Neutrophil (primary cell): ENCODE measurements at regions not wholly inside any gene's neighbourhood (a gene's known extent, or its start where the extent isn't known, plus 50 kb on each side); places are given as distances from the start of the nearest gene placed in this dataset.

Experiments used
- H3K27ac ChIP-seq: fragments of 200-600 bp; sonication (generic); 2 replicates; pipeline ENCODE4 v1.5.1; 2016; ENCODE audit warnings: mild to moderate bottlenecking, moderate library complexity
- H3K27me3 ChIP-seq: fragments of 200-600 bp; sonication (generic); 2 replicates; pipeline ENCODE4 v1.6.0; 2016; ENCODE audit warnings: mild to moderate bottlenecking
- H3K36me3 ChIP-seq: fragments of 200-600 bp; sonication (generic); 2 replicates; pipeline ENCODE4 v1.5.1; 2017
- H3K4me1 ChIP-seq, 2 experiments: fragments of 200-600 bp in 1 of 2; sonication (generic) in 1 of 2; 1 replicate in 1 of 2; 2 replicates in 1 of 2; pipeline versions ENCODE4 v1.5.1 to v1.6.1; 2013 to 2016; ENCODE audit warnings: low read depth in 1 of 2, low read length in 1 of 2, mild to moderate bottlenecking in 1 of 2, moderate library complexity in 1 of 2; ENCODE audit not compliant: control insufficient read depth in 1 of 2, insufficient read depth in 1 of 2
- H3K4me3 ChIP-seq, 2 experiments: fragments of 200-600 bp in 1 of 2; sonication (generic) in 1 of 2; 1 replicate in 1 of 2; 2 replicates in 1 of 2; pipeline ENCODE4 v1.5.1; 2013 to 2016; ENCODE audit warnings: low read depth in 1 of 2, low read length in 1 of 2, mild to moderate bottlenecking in 1 of 2, moderate library complexity in 1 of 2
- H3K9me3 ChIP-seq: fragments of 200-600 bp; sonication (generic); 2 replicates; pipeline ENCODE4 v1.5.1; 2016
- TF ChIP-seq, protein P1 (sequence below): fragments of 200-600 bp; sonication (generic); IDR thresholded peaks from 2 replicates; pipeline ENCODE4 v1.5.1; 2016; ENCODE audit warnings: antibody characterized with exemption

DNA sequence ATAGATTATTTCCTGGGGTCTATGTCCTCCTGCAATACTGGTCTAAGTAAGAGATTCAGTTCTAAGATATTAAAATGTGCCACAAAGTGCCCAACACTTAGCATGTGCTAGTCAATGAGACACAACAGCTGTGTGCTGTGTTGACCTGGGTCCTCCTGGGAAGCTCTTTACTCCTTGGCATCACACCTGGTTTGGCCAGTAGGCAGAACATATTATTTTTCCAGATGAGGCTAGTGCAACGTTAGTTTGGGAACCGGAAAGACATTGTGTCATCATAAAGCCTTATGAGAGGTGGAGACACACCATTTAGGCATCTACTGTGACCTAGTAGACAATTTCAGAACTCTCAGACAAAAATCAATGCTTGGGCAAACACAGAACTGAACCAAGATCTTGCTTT is 197.8 kb downstream of the MID1IP1 start:
- Histone ChIP-seq H3K4me1 (peaks cover 0 to 2% of the 10 kb centered on the region in 2 experiments), H3K36me3 (no peaks in the 10 kb centered on the region), H3K27ac (no peak overlapping the region), H3K27me3 (no peaks in the 10 kb centered on the region), H3K4me3 (no peak overlapping the region), H3K9me3 (no peaks in the 10 kb centered on the region)
- TF ChIP-seq, protein P1, sequence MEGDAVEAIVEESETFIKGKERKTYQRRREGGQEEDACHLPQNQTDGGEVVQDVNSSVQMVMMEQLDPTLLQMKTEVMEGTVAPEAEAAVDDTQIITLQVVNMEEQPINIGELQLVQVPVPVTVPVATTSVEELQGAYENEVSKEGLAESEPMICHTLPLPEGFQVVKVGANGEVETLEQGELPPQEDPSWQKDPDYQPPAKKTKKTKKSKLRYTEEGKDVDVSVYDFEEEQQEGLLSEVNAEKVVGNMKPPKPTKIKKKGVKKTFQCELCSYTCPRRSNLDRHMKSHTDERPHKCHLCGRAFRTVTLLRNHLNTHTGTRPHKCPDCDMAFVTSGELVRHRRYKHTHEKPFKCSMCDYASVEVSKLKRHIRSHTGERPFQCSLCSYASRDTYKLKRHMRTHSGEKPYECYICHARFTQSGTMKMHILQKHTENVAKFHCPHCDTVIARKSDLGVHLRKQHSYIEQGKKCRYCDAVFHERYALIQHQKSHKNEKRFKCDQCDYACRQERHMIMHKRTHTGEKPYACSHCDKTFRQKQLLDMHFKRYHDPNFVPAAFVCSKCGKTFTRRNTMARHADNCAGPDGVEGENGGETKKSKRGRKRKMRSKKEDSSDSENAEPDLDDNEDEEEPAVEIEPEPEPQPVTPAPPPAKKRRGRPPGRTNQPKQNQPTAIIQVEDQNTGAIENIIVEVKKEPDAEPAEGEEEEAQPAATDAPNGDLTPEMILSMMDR, result no peak

DNA sequence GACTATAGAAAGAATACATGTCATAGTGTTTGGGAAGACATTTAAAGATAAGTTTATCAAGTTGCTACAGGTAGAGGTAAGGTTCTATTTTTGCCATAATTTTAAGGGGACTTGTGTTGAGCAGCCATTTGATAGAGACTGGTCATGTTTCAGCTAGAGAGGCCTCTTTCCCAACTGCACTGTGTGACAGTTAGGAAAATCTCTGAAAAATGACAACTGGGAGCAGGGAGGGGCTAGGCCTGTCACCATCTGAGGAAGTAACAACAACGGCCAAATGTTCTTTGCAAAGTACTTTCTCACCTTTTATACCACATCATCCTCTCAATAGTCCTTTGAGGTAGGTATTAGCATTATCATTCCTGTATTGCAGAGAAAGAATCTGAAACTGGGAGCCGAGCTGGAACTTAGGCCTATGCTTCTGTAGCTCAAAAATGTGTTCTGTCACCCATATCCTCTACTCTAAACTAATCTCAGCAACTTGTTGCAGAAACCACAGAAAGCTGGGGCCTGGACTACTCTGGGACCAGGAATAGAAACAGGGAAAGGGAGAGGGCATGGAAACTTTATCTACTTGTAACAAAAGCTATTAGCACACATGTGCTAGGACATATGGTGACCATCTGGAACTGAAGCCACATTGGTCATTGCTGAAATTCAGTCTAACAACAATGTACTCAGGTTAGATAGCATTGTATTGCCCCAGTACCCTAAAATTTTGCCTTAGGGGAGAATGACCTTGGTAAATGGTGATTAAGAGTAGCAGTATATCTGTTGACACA is 198.9 kb downstream of the MID1IP1 start:
- TF ChIP-seq, protein P1, result no peak
- Histone ChIP-seq H3K27me3 (no peaks in the 10 kb centered on the region), H3K27ac (no peak overlapping the region), H3K36me3 (no peaks in the 10 kb centered on the region), H3K4me1 (peaks cover 0 to 2% of the 10 kb centered on the region in 2 experiments), H3K9me3 (no peaks in the 10 kb centered on the region), H3K4me3 (no peak overlapping the region)

DNA sequence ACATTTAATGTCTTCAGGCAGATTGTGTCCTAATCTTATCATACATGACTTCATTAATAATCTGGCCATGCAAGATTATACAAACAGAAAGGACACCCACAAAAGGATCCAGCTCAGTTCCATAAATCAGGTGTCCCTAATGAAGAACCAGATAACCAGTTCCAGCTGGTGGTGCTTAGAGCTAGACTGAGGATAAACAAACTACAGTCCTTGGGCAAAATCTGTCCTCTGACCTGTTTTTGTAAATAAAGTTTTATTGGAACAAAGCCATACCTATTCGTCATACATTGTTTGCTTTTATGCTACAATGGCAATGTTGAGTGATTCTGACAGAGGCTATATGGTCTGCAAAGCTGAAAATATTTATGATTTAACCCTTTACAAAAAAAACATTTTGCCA is 199.5 kb downstream of the MID1IP1 start:
- H3K36me3 ChIP-seq, result no peaks in the 10 kb centered on the region
- no peaks in the 10 kb centered on the region for H3K9me3 ChIP-seq
- H3K27ac ChIP-seq, result no peak overlapping the region
- peaks cover 0 to 2% of the 10 kb centered on the region in 2 experiments for H3K4me1 ChIP-seq
- TF ChIP-seq, protein P1, result no peak
- no peaks in the 10 kb centered on the region for H3K27me3 ChIP-seq
- H3K4me3 ChIP-seq, result no peak overlapping the region

DNA sequence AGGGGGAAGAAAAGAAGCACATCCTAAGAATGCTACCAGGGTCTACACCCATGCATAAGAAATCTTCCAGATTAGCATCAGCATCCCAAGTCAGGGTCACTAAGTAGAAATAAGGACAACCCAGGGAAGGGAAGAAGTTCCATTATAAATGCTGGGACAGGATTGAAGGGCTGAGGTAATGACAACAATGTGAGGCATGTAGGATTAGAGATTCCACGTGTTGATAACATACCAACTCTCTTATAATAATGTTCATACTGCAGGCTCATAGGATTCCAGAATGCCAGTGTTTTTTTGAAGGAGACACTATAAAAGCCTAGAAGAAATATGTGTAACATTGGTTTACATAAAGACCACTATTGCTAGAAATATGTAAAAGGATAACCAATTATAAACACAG is 201.2 kb downstream of the MID1IP1 start:
- Histone ChIP-seq H3K9me3 (no peaks in the 10 kb centered on the region), H3K36me3 (no peaks in the 10 kb centered on the region), H3K4me3 (no peak overlapping the region), H3K27me3 (no peaks in the 10 kb centered on the region), H3K27ac (no peak overlapping the region), H3K4me1 (peaks cover 0 to 2% of the 10 kb centered on the region in 2 experiments)
- TF ChIP-seq, protein P1, result no peak

DNA sequence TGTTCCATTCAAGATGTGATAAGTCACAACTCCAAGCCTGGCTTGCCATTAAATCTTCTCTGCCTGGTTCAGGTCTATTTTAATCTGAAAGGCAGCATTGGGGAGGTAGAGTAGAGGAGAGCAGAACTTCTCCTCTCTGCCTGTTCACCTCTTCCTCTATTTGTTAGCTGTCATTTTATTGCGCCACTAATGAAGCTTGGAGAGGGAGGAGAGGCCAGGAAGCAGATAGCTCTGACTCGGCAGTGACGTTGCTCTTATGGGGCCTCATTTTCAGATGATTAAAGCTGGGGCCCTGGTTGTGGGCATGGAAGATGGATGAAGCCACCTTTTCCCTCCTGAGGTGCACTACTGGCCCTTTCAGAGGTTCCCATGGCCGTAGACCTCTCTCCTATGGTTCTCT is 207.3 kb downstream of the MID1IP1 start:
- Histone ChIP-seq H3K4me1 (peaks cover 12 to 14% of the 10 kb centered on the region in 2 experiments), H3K9me3 (no peaks in the 10 kb centered on the region), H3K27ac (peak overlapping the region; percentile 86), H3K4me3 (no peak overlapping the region), H3K27me3 (no peaks in the 10 kb centered on the region), H3K36me3 (no peaks in the 10 kb centered on the region)
- TF ChIP-seq, protein P1, result no peak
